ENCODE measurements at regions not wholly inside any gene's neighbourhood (a gene's known extent, or its start where the extent isn't known, plus 50 kb on each side); places are given as distances from the start of the nearest gene placed in this dataset.
"Not testable (repeated sequence)": the region's sequence is repeated elsewhere in the genome, so short reads cannot be mapped to it uniquely, and the experiment has no call there.

DNA sequence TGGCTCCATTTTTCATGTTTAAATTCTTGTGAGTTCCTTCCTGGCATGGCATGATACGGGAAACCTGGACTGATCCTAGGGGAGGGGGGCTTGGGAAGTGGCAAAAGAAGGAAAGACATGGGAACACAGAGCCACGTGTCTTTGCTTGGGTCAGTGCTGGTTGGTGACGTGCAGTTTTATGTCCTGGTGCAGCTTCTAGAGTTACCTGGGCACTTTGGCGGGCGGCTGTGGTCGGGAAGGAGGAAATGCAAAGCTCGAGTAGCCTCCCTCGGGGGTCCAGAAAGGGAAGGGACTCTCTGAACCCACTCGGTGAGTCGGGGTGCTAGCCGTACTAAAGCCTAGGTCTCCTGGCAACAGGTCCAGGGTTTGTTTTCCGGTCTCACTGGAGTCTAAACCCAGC, 94.6 kb downstream of the APOB start:
- no peak overlapping the region for H3K27ac Mint-ChIP-seq
- H3K9me3 Mint-ChIP-seq, result no peaks in the 10 kb centered on the region
- no peak overlapping the region for H3K4me3 Mint-ChIP-seq
- no peaks in the 10 kb centered on the region for H3K36me3 Mint-ChIP-seq (ENCODE audit: insufficient read depth)
- H3K4me1 Mint-ChIP-seq (ENCODE audit: low read depth in 2 of 2), result no peaks in the 10 kb centered on the region
- peaks cover 9 to 20% of the 10 kb centered on the region in 2 donors for H3K27me3 Mint-ChIP-seq
- ATAC-seq (replicated peaks) (no peak), DNase-seq (no peak)

DNA sequence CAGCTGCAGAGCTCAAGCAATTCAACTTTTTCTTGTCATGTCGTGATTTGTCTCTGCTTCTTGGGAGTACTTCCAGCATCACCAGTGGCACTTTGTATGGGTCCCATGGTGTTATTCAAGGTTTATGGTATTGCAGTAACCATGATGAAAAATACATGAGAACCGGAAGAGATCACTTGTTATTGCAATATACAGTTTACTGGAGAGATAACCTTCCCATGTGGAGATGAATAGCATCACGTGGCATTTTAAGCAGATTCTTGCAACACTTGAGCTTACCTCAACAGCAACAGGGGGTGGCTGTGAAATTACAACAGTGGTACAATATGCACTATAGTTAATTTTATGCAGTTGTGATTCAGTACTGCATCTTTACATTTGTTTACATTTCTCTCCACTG, 97.4 kb downstream of the APOB start:
- DNase-seq, result no peak
- Mint-ChIP-seq H3K27me3 (peaks cover 9 to 40% of the 10 kb centered on the region in 2 donors), H3K27ac (no peak overlapping the region), H3K4me3 (no peak overlapping the region), H3K36me3 (ENCODE audit: insufficient read depth) (no peaks in the 10 kb centered on the region), H3K4me1 (ENCODE audit: low read depth in 2 of 2) (no peaks in the 10 kb centered on the region), H3K9me3 (no peaks in the 10 kb centered on the region)
- no peak for ATAC-seq (replicated peaks)

DNA sequence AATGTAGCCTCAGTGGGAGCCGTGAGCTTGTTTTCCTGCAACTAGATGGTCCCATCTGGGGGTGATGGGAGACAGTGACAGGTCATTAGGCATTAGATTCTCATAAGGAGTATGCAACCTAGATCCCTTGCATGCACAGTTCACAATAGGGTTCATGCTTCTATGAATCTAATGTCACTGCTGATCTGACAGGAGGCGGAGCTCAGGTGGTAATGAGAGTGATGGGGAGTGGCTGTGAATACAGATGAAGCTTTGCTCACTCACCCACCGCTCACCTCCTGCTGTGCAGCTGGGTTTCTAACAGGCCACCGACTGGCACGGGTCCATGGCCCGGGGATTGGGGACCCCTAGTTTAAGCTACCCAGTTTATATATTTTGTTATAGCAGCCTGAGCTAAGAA, 100.2 kb downstream of the APOB start:
- not testable (repeated sequence) for ATAC-seq (replicated peaks); H3K36me3 Mint-ChIP-seq (ENCODE audit: insufficient read depth); DNase-seq

DNA sequence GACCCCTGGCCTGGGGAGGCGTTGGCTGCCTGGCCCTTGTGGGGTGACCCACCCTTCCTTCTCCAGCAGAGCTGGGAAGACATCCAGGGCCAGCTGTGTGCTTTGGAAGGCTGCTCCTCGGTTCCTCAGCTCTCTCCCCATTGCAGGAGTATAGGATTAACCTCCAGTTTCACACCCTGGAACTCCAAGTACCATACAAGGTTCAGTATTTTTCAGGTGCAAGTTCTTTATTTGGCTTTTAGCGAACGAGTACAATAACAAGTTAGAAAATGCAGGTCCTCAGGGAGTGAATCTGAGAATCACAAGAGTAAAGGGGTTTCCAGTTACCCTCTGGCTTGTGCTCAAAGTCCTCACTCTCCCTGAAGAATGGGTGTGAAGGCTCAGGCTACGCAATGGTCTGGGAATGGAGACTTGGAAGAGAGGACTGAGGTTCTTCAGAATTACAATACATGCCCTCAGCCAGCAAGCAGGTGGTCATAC, 101.2 kb downstream of the APOB start:
- Mint-ChIP-seq H3K27ac (no peak overlapping the region), H3K36me3 (ENCODE audit: insufficient read depth) (no peaks in the 10 kb centered on the region), H3K4me3 (no peak overlapping the region), H3K27me3 (peaks cover 6 to 50% of the 10 kb centered on the region in 2 donors), H3K9me3 (no peaks in the 10 kb centered on the region), H3K4me1 (ENCODE audit: low read depth in 2 of 2) (no peaks in the 10 kb centered on the region)
- no peak for DNase-seq
- no peak for ATAC-seq (replicated peaks)

More for the DNA sequence above, 100.2 kb downstream of the APOB start:
- H3K4me3 Mint-ChIP-seq; H3K9me3 Mint-ChIP-seq; H3K27ac Mint-ChIP-seq; H3K4me1 Mint-ChIP-seq (ENCODE audit: low read depth in 2 of 2): not testable (repeated sequence)
- H3K27me3 Mint-ChIP-seq, result peaks cover 5 to 49% of the 10 kb centered on the region in 2 donors

DNA sequence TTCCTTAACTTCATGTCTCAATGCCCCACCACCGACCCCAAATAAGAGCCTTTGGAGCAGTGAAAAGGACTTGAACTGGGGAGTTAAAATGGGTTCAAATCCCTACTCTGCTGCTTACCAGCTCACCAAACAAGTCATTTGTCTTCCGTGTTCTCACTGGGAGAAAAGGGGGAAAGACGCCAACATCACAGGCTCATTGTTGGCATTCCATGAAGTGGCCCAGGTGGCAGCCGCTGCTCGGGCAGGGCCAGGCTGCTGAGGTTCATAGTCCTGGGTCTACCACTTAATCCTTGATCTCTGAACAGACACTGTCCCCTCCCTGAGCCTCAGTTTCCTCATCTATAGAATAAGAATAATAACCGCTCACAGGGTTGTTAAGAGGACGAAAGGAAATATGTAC, 103.0 kb downstream of the APOB start:
- H3K4me3 Mint-ChIP-seq, result no peak overlapping the region
- DNase-seq, result no peak
- peaks cover 2% of the 10 kb centered on the region for H3K36me3 Mint-ChIP-seq (ENCODE audit: insufficient read depth)
- no peaks in the 10 kb centered on the region for H3K9me3 Mint-ChIP-seq
- no peaks in the 10 kb centered on the region for H3K4me1 Mint-ChIP-seq (ENCODE audit: low read depth in 2 of 2)
- ATAC-seq (replicated peaks), result no peak
- H3K27ac Mint-ChIP-seq, result no peak overlapping the region
- H3K27me3 Mint-ChIP-seq, result peaks cover 12 to 42% of the 10 kb centered on the region in 2 donors

DNA sequence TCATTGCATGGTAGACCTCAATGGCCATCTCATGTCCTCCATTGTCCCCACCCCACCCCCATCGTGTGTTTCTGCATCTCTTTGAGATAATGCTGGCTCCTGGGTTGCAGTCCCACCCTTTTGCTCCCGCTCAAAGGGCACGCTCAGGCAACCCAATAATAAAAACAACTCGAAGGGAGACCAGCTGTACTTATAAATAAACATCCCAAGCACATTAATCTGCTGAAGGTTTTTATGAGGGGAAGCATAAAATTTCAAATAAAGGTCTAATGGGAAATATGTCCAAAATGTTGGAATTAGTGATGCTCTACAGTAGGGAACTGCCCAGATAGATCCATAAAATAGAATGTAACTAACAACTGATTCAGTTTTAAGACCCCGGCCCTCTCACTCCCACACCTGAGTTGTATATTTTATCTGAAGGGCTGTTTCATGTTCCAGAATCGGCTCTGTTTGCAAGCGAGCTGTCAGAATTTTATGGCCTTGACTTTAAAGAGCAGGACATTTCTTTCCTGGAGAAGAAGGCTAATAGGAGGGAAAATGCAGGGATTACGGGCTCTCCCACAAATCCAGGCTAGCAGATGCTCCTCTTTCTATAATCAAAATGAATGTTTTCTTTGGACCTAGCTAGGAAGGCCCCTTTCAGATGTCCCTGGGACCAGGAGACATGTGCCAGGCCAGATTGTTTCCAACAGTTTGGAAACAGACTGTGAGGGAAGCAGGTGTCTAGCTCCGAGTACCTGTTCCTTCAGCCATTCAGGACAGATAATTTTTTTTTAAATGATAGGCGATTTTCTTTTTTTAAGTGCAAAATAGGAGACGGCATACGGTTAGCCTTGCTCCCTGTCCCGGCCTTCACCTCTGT, 103.7 kb downstream of the APOB start:
- DNase-seq (no peak), ATAC-seq (replicated peaks) (no peak)
- no peak overlapping the region for H3K4me3 Mint-ChIP-seq
- H3K9me3 Mint-ChIP-seq, result no peaks in the 10 kb centered on the region
- no peaks in the 10 kb centered on the region for H3K4me1 Mint-ChIP-seq (ENCODE audit: low read depth in 2 of 2)
- H3K27ac Mint-ChIP-seq, result no peak overlapping the region
- H3K36me3 Mint-ChIP-seq (ENCODE audit: insufficient read depth), result peaks cover 2% of the 10 kb centered on the region
- H3K27me3 Mint-ChIP-seq, result peaks cover 18 to 40% of the 10 kb centered on the region in 2 donors

DNA sequence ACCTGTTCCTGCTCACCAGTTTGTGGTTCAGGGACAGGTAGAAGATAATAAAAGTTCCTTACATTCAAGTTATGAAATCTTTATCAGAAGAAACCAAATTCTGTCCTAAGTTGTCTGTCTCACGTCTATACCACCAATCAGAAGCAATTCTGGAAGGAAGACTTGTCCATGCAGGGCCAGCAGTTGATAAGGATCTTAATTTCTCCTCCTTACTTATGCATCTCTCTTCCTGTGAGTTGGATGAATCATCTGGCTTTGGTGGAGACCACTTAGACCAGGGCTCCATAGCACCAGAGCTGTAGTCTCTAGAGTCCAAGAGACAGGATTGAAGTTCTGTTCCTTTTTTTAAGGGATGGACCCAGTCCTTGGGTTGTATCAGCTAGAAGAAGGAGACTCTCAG, 106.5 kb downstream of the APOB start:
- Mint-ChIP-seq H3K4me1 (ENCODE audit: low read depth in 2 of 2) (no peaks in the 10 kb centered on the region), H3K9me3 (no peaks in the 10 kb centered on the region), H3K27me3 (peaks cover 20 to 41% of the 10 kb centered on the region in 2 donors), H3K4me3 (no peak overlapping the region), H3K36me3 (ENCODE audit: insufficient read depth) (peaks cover 2% of the 10 kb centered on the region), H3K27ac (no peak overlapping the region)
- DNase-seq (no peak), ATAC-seq (replicated peaks) (no peak)

DNA sequence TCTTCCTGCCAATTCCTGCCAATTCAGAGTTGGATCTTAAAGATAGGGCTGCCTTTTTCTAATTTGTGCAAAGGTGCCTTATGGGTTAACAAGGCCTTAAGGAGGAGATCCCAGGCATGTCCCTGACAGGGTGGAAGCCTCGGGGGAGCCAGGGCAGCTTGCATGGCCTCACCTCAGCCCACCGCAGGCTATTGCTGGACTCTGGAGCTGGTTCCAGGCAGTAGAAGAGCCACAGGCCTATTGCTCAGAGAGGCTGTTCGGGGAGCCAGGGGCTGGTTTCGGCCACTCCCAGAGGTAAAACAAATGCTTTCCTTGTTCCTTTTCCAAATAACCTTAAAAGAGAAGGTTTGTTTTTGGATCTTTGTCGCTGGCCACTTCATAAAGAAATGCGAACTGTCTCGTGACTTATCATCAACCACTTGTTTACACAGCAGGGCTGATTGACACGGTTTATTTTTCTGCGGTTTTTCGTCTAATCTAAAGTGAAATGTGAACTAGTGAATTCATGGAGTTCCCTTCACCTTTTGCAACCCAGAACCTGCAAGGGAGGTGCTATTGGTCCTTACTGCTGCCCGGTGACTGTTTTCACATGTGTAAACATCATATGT, 108.6 kb downstream of the APOB start:
- peaks cover 32 to 36% of the 10 kb centered on the region in 2 donors for H3K27me3 Mint-ChIP-seq
- peaks cover 2% of the 10 kb centered on the region for H3K36me3 Mint-ChIP-seq (ENCODE audit: insufficient read depth)
- DNase-seq (no peak), ATAC-seq (replicated peaks) (no peak)
- no peaks in the 10 kb centered on the region for H3K9me3 Mint-ChIP-seq
- no peak overlapping the region for H3K27ac Mint-ChIP-seq
- H3K4me1 Mint-ChIP-seq (ENCODE audit: low read depth in 2 of 2), result no peaks in the 10 kb centered on the region
- no peak overlapping the region for H3K4me3 Mint-ChIP-seq

DNA sequence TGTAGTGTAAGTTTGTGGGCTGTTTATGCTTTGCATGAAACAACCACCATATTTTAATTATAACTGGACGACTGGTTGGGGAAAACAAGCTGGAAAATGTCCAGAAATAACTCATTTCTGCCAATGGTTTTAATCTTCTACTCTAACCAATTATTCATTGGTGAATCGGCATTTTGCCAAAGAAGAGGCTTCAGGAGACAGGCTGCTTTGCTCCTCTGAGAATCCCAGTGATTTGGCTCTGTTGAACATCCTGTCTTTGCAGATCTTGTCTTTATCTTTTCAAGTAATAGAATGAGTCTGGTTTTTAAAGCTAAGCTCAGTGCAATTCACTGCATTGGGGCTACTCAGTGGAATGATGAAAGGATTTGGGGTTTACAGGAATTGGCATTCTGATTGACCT, 109.6 kb downstream of the APOB start:
- Mint-ChIP-seq H3K27me3 (peaks cover 32 to 37% of the 10 kb centered on the region in 2 donors), H3K36me3 (ENCODE audit: insufficient read depth) (peaks cover 2% of the 10 kb centered on the region), H3K9me3 (no peaks in the 10 kb centered on the region), H3K4me1 (ENCODE audit: low read depth in 2 of 2) (no peaks in the 10 kb centered on the region), H3K4me3 (no peak overlapping the region), H3K27ac (no peak overlapping the region)
- no peak for DNase-seq
- ATAC-seq (replicated peaks), result no peak

DNA sequence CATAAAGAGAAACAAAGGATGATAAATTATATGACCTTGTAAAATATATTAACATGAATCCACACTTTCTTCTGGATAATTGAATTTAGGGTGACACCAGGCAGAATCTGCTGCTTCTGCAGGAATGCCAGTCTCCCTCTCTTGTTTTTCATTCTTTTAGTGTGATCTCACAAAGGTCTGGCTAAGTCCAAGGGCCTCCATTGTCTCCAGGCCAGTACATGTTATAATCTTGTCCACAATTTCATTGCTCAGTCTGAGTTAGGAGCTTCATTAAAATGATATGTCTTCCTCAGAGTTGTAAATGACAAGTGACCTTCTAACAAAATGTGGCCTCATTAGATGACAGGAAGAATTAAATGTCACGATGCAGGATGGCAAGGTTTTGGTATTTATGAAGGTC, 110.2 kb downstream of the APOB start:
- H3K4me3 Mint-ChIP-seq, result no peak overlapping the region
- H3K9me3 Mint-ChIP-seq, result peaks cover 0 to 2% of the 10 kb centered on the region in 2 donors
- H3K4me1 Mint-ChIP-seq (ENCODE audit: low read depth in 2 of 2), result no peaks in the 10 kb centered on the region
- peaks cover 31 to 32% of the 10 kb centered on the region in 2 donors for H3K27me3 Mint-ChIP-seq
- H3K36me3 Mint-ChIP-seq (ENCODE audit: insufficient read depth), result peaks cover 2% of the 10 kb centered on the region
- ATAC-seq (replicated peaks), result no peak
- DNase-seq, result no peak
- H3K27ac Mint-ChIP-seq, result no peak overlapping the region

DNA sequence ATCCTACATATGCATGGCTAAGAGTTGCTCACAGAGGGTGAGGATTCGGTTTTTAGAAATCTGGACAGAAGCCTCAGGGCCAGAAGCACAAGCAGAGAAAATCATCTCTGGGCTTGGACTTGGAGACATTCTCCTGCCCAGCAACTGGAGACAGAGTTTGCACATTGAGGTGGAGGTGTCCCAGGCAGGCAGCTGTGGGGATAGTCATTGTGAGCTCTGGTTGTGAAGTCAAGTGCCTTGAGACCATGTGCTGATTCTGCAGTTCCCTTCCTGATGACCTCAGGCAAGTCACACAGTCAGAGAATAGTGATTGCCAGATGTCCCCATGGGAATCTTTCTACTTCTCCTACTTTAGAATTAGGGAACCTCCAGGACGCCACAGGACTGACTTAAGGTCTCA, 108.4 kb upstream of the LDAH start:
- H3K4me1 Mint-ChIP-seq (ENCODE audit: low read depth in 2 of 2), result no peaks in the 10 kb centered on the region
- H3K36me3 Mint-ChIP-seq (ENCODE audit: insufficient read depth), result no peaks in the 10 kb centered on the region
- peaks cover 0 to 2% of the 10 kb centered on the region in 2 donors for H3K9me3 Mint-ChIP-seq
- H3K27ac Mint-ChIP-seq, result no peak overlapping the region
- peaks cover 30 to 31% of the 10 kb centered on the region in 2 donors for H3K27me3 Mint-ChIP-seq
- ATAC-seq (replicated peaks) (no peak), DNase-seq (no peak)
- H3K4me3 Mint-ChIP-seq, result no peak overlapping the region

DNA sequence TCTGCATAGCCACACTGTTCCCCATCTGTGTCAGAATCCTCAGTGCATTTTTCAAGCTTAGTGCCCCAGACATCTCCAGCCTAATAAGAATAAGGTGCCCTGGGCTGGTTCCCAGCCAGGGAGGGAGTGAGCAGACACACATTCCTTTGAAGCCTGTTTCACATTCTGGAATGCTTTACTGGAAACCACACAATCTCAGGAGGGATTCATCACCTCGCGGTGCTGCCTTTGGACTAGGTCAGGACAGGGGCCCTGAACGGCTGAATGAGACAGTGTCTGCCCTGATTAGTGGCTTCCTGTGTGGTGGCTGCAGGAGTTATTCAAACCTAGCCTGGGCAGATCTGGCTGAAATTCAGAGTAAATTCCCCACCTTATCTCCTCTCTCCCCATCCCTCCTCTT, 108.0 kb upstream of the LDAH start:
- no peak for ATAC-seq (replicated peaks)

DNA sequence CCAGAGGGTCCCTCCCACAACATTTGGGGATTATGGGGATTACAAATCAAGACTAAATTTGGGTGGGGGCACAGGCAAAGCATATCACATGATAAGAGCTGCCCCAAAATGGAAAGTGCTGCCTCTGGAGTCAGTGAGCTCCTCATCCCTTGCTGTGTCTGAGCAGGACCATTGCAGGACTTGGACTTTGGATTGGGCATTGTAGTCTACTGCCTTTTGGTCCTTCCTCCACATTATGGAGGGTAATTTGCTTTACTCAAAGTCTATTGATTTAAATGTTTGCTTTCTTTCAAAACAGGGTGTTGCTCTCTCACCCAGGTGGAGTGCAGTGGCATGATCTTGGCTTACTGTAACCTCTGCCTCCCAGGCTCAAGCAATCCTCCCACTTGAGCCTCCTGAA, 106.8 kb upstream of the LDAH start:
- ATAC-seq (replicated peaks) (no peak), DNase-seq (no peak)
- Mint-ChIP-seq H3K4me3 (no peak overlapping the region), H3K27ac (no peak overlapping the region), H3K4me1 (ENCODE audit: low read depth in 2 of 2) (no peaks in the 10 kb centered on the region), H3K36me3 (ENCODE audit: insufficient read depth) (no peaks in the 10 kb centered on the region), H3K27me3 (peaks cover 19 to 32% of the 10 kb centered on the region in 2 donors), H3K9me3 (peaks cover 0 to 2% of the 10 kb centered on the region in 2 donors)

More for the DNA sequence above, 108.0 kb upstream of the LDAH start:
- no peaks in the 10 kb centered on the region for H3K4me1 Mint-ChIP-seq (ENCODE audit: low read depth in 2 of 2)
- H3K4me3 Mint-ChIP-seq, result no peak overlapping the region
- peaks cover 26 to 31% of the 10 kb centered on the region in 2 donors for H3K27me3 Mint-ChIP-seq
- H3K36me3 Mint-ChIP-seq (ENCODE audit: insufficient read depth), result no peaks in the 10 kb centered on the region
- no peak overlapping the region for H3K27ac Mint-ChIP-seq
- peaks cover 0 to 2% of the 10 kb centered on the region in 2 donors for H3K9me3 Mint-ChIP-seq
- no peak for DNase-seq

DNA sequence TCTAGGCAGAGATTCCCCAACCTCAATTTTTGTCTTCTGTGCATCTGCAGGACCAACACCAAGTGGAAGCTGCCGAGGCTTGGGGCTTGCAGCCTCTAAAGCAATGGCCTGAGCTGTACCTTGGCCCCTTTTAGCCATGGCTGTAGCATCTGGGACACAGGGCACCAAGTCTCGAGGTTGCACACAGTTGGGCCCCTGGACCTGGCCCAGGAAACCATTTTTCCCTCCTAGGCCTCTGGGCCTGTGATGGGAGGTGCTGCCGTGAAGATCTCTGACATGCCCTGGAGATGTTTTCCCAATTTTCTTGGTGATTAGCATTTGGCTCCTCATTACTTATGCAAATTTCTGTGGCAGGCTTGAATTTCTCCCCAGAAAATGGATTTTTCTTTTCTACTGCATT, 105.7 kb upstream of the LDAH start:
- no peak for ATAC-seq (replicated peaks)
- Mint-ChIP-seq H3K27ac (no peak overlapping the region), H3K9me3 (peaks cover 0 to 2% of the 10 kb centered on the region in 2 donors), H3K27me3 (peaks cover 26 to 39% of the 10 kb centered on the region in 2 donors), H3K4me1 (ENCODE audit: low read depth in 2 of 2) (no peaks in the 10 kb centered on the region), H3K36me3 (ENCODE audit: insufficient read depth) (no peaks in the 10 kb centered on the region), H3K4me3 (no peak overlapping the region)
- no peak for DNase-seq

Data from effector memory CD8-positive, alpha-beta T cell (primary cell).